HFF-Myc (cell line): ENCODE measurements at regions not wholly inside any gene's neighbourhood (a gene's known extent, or its start where the extent isn't known, plus 50 kb on each side); places are given as distances from the start of the nearest gene placed in this dataset.

Source experiments
- DNase-seq: peaks from one replicate; pipeline ENCODE4 v3.0.0-alpha.2; 2011; ENCODE audit warnings: low read depth; ENCODE audit errors: extremely low read depth
- H3K4me3 ChIP-seq: replicated peaks from 2 replicates; pipeline ENCODE4 v1.5.1; 2011; ENCODE audit warnings: low read depth, mild to moderate bottlenecking, control low read depth, low read length
- CTCF ChIP-seq: IDR thresholded peaks from 2 replicates; pipeline ENCODE4 v1.5.1; 2012; ENCODE audit warnings: mild to moderate bottlenecking, low read depth, low read length, control low read depth; ENCODE audit errors: missing control alignments

- H3K4me3 ChIP-seq = no peak overlapping the region
- TF ChIP-seq CTCF = no peak
- DNase-seq = no peak
These were observed 156.4 kb upstream of the TRPC7 start for GRCh38 chr5:136521696-136522095.

- TF ChIP-seq CTCF = no peak
- H3K4me3 ChIP-seq = no peak overlapping the region
- DNase-seq = no peak
These were observed 153.5 kb upstream of the TRPC7 start for GRCh38 chr5:136518814-136519213.

GRCh38 chr5:136518174-136518573 lies 152.8 kb upstream of the TRPC7 start:
- no peak for DNase-seq
- no peak for TF ChIP-seq CTCF
- H3K4me3 ChIP-seq = no peak overlapping the region

- no peak overlapping the region for H3K4me3 ChIP-seq
- no peak for DNase-seq
- no peak for TF ChIP-seq CTCF
These were observed 152.4 kb upstream of the TRPC7 start for GRCh38 chr5:136517755-136518154.

GRCh38 chr5:136516637-136517036 lies 151.3 kb upstream of the TRPC7 start:
- no peak for DNase-seq
- H3K4me3 ChIP-seq = no peak overlapping the region
- TF ChIP-seq CTCF = no peak

GRCh38 chr5:136513430-136513829 lies 148.1 kb upstream of the TRPC7 start:
- no peak overlapping the region for H3K4me3 ChIP-seq
- no peak for DNase-seq
- no peak for TF ChIP-seq CTCF

- H3K4me3 ChIP-seq = no peak overlapping the region
- no peak for TF ChIP-seq CTCF
- no peak for DNase-seq
These were observed 145.7 kb upstream of the TRPC7 start for GRCh38 chr5:136511046-136511445.
